Coronary artery (tissue), 2 donors: ENCODE measurements at regions not wholly inside any gene's neighbourhood (a gene's known extent, or its start where the extent isn't known, plus 50 kb on each side); places are given as distances from the start of the nearest gene placed in this dataset.

Experiments
- DNase-seq: peaks from one replicate; pipeline ENCODE4 v3.0.0-alpha.2; 2017; ENCODE audit warnings: low spot score
- H3K27ac ChIP-seq, 2 donors: fragments of 200-600 bp; sonication (generic); one replicate each; pipeline ENCODE4 v1.5.1; 2016 to 2019
- H3K4me3 ChIP-seq: fragments of 200-600 bp; sonication (generic); 2 replicates; pipeline ENCODE4 v1.5.1; 2016; ENCODE audit warnings: mild to moderate bottlenecking, moderate library complexity
- TF ChIP-seq, protein P1 (sequence below): fragments of 200-600 bp; sonication (generic); IDR thresholded peaks from one replicate; pipeline ENCODE4 v1.5.1; 2019; ENCODE audit warnings: antibody characterized with exemption

DNA sequence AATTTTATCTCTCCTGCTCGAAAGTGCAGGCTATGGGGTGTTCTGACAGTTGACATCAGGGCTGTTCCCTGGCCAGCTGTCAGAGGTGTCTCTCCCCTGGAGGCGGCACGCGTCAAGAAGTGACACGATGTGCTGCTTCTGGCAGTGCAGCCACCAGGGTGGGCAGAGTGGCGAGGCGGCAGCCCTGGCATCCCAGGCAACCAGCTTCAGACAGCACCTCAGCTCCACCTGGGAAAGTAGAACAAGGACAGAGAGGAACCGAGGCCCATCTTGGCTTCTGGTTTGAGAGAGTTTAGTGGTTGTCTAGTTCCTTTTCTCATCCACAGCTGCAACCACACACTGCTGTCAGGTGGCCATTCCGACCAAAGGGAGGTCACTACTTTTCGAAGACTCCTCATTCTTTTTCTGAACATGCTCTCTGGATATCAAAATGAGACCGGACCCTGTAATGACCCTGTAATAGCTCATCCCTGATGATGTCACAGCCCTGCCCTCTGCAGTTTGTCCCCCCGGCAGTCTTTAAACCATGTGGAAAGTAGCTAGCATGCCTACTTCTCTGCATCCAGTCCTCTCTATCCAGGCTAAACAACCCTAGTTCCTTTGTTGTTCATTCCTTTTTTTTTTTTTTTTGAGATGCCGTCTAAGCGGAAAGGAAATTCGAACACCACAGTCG lies 381.0 kb upstream of the NRP1 start:
- Histone ChIP-seq H3K4me3 (no peak overlapping the region), H3K27ac (no peak overlapping the region)
- no peak for DNase-seq
- TF ChIP-seq, protein P1, sequence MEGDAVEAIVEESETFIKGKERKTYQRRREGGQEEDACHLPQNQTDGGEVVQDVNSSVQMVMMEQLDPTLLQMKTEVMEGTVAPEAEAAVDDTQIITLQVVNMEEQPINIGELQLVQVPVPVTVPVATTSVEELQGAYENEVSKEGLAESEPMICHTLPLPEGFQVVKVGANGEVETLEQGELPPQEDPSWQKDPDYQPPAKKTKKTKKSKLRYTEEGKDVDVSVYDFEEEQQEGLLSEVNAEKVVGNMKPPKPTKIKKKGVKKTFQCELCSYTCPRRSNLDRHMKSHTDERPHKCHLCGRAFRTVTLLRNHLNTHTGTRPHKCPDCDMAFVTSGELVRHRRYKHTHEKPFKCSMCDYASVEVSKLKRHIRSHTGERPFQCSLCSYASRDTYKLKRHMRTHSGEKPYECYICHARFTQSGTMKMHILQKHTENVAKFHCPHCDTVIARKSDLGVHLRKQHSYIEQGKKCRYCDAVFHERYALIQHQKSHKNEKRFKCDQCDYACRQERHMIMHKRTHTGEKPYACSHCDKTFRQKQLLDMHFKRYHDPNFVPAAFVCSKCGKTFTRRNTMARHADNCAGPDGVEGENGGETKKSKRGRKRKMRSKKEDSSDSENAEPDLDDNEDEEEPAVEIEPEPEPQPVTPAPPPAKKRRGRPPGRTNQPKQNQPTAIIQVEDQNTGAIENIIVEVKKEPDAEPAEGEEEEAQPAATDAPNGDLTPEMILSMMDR: no peak

DNA sequence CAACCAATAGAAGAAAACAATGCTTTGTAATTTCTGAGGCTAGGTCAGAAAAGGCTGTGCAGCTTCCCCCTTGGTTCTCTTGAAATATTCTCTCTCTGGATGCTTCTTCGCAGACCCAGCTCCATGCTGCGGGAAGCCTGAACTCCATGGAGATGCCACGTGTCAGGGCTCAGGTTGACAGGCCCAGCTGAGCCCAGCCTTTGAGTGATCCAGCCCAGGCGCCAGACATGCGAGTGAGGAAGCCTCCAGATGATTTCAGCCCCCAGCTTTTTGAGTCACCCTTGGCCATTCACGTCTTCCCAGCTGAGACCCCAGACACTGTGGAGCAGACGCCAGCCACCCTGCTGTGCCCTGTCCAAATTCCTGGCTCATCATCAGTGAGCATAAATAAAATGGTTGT lies 378.4 kb upstream of the NRP1 start:
- TF ChIP-seq, protein P1: no peak
- DNase-seq: no peak
- no peak overlapping the region for H3K4me3 ChIP-seq
- no peak overlapping the region for H3K27ac ChIP-seq

DNA sequence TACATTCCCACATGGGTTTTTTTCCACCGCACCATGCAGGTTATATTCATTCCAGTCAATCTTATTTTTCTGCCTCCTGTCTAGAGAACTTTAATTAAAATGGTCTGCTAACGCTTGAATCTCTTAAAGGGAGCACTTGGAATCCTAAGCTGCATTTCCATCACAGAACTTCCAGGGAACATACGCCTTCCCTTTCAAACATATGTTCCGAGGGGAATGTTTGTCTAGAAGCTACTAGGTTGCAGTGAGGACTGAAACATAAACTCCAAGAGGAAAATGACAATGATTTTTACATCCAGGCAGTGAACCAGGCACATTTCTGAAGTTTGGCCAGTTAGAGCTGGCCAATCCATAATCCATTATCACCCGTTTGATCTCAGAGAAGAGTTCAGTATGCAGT lies 375.5 kb upstream of the NRP1 start:
- Histone ChIP-seq H3K27ac (no peak overlapping the region), H3K4me3 (no peak overlapping the region)
- no peak for DNase-seq
- TF ChIP-seq, protein P1: no peak

DNA sequence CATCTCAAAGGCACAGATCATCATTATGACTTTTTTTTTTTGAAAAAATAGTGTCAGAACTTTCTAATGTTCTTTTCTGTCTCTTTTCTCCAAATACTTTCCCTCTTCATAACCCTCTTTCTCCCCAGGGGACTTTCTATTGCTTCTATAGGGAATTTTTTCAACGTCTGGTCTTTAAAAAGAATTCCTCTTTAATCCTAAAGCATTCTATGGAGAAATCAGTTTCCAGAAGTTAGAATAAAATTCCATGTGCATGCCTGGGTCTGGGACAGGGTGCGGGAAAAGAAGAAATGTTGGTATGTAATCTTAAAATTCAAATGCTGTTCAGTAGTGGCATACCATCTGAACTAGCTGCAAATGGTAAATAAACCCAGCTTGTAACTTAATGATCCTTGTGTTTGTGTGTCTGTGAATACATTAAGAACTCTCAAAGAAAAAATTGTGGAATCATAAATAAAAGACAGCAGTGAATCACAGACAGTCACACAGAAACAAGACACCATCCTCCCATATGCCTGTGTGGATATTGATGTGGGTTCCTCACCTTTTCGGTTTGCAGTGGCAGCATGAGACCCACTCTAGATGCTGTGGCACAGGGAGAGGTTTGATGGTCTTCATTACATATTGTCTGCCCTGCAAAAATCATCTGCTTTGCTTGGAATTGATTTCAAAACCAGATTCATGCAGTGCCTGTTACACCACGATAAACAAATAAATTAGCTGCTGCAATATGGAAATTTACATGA lies 374.7 kb upstream of the NRP1 start:
- TF ChIP-seq, protein P1: no peak
- no peak overlapping the region for H3K4me3 ChIP-seq
- DNase-seq: no peak
- no peak overlapping the region for H3K27ac ChIP-seq

DNA sequence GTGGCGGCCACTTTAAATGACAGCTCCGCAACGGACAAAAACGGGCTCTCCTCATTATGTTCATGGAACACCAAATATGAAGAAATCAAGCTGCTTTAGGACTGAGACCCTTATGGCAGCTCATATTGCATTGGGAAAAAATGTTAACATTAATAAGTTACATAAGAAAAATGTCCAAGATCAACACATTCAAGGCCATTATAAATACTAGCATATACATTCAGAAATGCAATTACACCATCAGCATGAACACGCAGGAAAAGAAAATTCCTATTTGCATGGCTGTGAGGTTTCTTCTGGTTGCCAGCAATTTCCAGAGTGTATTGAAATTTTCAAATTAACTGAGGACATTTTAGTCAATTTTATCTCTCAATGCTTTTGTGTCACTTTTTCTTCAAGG lies 374.1 kb upstream of the NRP1 start:
- DNase-seq: no peak
- H3K27ac ChIP-seq: no peak overlapping the region
- no peak overlapping the region for H3K4me3 ChIP-seq
- TF ChIP-seq, protein P1: no peak

DNA sequence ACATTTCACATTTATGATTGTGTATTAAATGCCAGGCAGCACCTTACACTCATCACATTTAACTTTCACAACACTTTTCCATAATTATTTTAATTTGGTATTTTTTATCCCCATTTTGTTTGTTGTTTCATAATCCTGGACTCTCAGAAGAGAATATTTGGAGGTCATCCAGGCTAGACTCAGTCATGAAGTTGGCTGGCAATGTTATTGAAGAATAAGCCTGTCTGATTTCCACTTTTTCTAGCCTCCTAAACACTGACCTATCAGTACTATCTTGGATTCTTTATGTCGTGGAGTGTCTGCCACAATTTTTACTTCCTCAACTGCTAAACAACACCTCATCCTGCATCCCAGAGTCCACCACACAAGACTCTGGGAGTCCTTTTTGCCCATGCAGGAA lies 372.3 kb upstream of the NRP1 start:
- TF ChIP-seq, protein P1: no peak
- Histone ChIP-seq H3K4me3 (no peak overlapping the region), H3K27ac (peak overlapping the region in 1 of 2 donors; percentile 5)
- DNase-seq: no peak

DNA sequence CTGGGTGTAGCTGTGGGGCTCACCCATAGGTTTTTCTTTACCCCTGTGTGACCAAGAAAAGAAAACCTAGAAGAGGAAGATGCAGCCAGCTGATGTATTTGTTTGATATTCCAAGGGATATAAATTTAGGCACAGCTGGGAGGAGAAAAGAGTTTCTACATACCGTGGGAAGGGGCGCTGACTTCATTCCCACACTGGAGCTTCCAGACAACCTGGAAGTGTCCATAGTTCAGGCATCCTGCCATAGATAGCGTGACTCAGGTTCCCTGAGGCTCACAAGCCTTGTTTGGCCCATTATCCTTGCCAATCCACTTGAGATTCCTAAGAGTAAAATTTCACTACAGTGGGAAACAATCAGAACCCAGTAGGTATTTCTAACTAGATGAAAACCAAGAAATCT lies 371.7 kb upstream of the NRP1 start:
- H3K27ac ChIP-seq: peak overlapping the region in 1 of 2 donors; percentile 5
- TF ChIP-seq, protein P1: no peak
- no peak for DNase-seq
- no peak overlapping the region for H3K4me3 ChIP-seq
